Endothelial cell (in vitro differentiated cells): ENCODE measurements at regions not wholly inside any gene's neighbourhood (a gene's known extent, or its start where the extent isn't known, plus 50 kb on each side); places are given as distances from the start of the nearest gene placed in this dataset.

Source experiments
- DNase-seq: peaks from one replicate; pipeline ENCODE4 v3.0.0; 2021; ENCODE audit warnings: low spot score
- H3K27ac Mint-ChIP-seq: one replicate; pipeline ENCODE4 v1.8.0; 2021; ENCODE audit warnings: mixed read lengths, inconsistent platforms; ENCODE audit not compliant: unreplicated experiment
- H3K27me3 Mint-ChIP-seq: one replicate; pipeline ENCODE4 v1.8.0; 2021; ENCODE audit warnings: mild to moderate bottlenecking, moderate library complexity, mixed read lengths, inconsistent platforms; ENCODE audit not compliant: unreplicated experiment
- H3K36me3 Mint-ChIP-seq: one replicate; pipeline ENCODE4 v1.8.0; 2021; ENCODE audit warnings: mild to moderate bottlenecking, low read depth, mixed read lengths, inconsistent platforms; ENCODE audit not compliant: unreplicated experiment
- H3K4me1 Mint-ChIP-seq: one replicate; pipeline ENCODE4 v1.8.0; 2021; ENCODE audit warnings: mild to moderate bottlenecking, mixed read lengths, inconsistent platforms; ENCODE audit not compliant: unreplicated experiment
- H3K4me3 Mint-ChIP-seq: one replicate; pipeline ENCODE4 v1.8.0; 2021; ENCODE audit warnings: mild to moderate bottlenecking, mixed read lengths, inconsistent platforms; ENCODE audit not compliant: unreplicated experiment
- H3K9me3 Mint-ChIP-seq: one replicate; pipeline ENCODE4 v1.8.0; 2021; ENCODE audit warnings: mixed read lengths, inconsistent platforms; ENCODE audit not compliant: unreplicated experiment
- TF ChIP-seq, protein P1 (sequence below): fragments of 200-600 bp; sonication (generic); IDR thresholded peaks from one replicate; pipeline ENCODE4 v1.5.0; 2021; ENCODE audit warnings: antibody characterized with exemption; ENCODE audit not compliant: unreplicated experiment

DNA sequence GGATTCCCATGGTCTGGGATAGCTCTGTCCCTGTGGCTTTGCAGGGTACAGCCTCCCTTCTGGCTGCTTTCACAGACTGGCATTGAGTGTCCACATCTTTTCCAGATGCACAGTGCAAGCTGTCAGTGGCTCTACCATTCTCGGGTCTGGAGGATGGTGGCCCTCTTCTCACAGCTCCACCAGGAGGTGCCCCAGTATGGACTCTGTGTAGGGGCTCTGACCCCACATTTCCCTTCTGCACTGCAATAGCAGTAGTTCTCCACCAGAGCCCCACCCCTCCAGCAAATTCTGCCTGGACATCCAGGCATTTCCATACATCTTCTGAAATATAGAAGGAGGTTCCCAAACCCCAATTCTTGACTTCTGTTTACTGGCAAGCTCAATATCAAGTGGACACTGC, 50.2 kb upstream of the GRID2 start:
- no peak overlapping the region for H3K27ac Mint-ChIP-seq

More for the DNA sequence above, 50.2 kb upstream of the GRID2 start:
- peaks cover 2% of the 10 kb centered on the region for H3K27me3 Mint-ChIP-seq
- DNase-seq = no peak
- no peak overlapping the region for H3K4me3 Mint-ChIP-seq
- TF ChIP-seq, protein P1, sequence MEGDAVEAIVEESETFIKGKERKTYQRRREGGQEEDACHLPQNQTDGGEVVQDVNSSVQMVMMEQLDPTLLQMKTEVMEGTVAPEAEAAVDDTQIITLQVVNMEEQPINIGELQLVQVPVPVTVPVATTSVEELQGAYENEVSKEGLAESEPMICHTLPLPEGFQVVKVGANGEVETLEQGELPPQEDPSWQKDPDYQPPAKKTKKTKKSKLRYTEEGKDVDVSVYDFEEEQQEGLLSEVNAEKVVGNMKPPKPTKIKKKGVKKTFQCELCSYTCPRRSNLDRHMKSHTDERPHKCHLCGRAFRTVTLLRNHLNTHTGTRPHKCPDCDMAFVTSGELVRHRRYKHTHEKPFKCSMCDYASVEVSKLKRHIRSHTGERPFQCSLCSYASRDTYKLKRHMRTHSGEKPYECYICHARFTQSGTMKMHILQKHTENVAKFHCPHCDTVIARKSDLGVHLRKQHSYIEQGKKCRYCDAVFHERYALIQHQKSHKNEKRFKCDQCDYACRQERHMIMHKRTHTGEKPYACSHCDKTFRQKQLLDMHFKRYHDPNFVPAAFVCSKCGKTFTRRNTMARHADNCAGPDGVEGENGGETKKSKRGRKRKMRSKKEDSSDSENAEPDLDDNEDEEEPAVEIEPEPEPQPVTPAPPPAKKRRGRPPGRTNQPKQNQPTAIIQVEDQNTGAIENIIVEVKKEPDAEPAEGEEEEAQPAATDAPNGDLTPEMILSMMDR = no peak
- no peaks in the 10 kb centered on the region for H3K9me3 Mint-ChIP-seq
- no peaks in the 10 kb centered on the region for H3K4me1 Mint-ChIP-seq
- H3K36me3 Mint-ChIP-seq = peaks cover 9% of the 10 kb centered on the region
